Cardiac muscle cell (in vitro differentiated cells and primary cell): ENCODE measurements at regions not wholly inside any gene's neighbourhood (a gene's known extent, or its start where the extent isn't known, plus 50 kb on each side); places are given as distances from the start of the nearest gene placed in this dataset.

ENCODE experiments used
- DNase-seq, 2 donors: peaks; one replicate each; pipeline versions ENCODE4 v3.0.0 to v3.0.0-alpha.2; 2010 to 2017; ENCODE audit warnings: low read depth in 1 of 2, low spot score in 1 of 2
- H3K27ac ChIP-seq: fragments of 200-600 bp; sonication (generic); 2 replicates; pipeline ENCODE4 v1.5.1; 2016
- H3K27me3 ChIP-seq: fragments of 200-600 bp; sonication (generic); 2 replicates; pipeline ENCODE4 v1.6.0; 2016; ENCODE audit warnings: control low read depth
- H3K36me3 ChIP-seq: fragments of 200-600 bp; sonication (generic); 2 replicates; pipeline ENCODE4 v1.5.1; 2016; ENCODE audit warnings: control low read depth
- H3K4me1 ChIP-seq: fragments of 200-600 bp; sonication (generic); 2 replicates; pipeline ENCODE4 v1.8.1; 2017; ENCODE audit warnings: low read depth, mild to moderate bottlenecking, mixed run types
- H3K4me3 ChIP-seq: fragments of 200-600 bp; sonication (generic); 2 replicates; pipeline ENCODE4 v1.5.1; 2016; ENCODE audit warnings: mild to moderate bottlenecking
- H3K9me3 ChIP-seq: fragments of 200-600 bp; sonication (generic); 2 replicates; pipeline ENCODE4 v1.5.1; 2017; ENCODE audit warnings: low read depth, mild to moderate bottlenecking, control low read depth
- CTCF ChIP-seq: IDR thresholded peaks from 2 replicates; pipeline ENCODE4 v1.5.1; 2012; ENCODE audit warnings: low read depth, mild to moderate bottlenecking, low read length

GRCh38 chr14:98578204-98578603 lies 693.8 kb downstream of the BCL11B start:
- Histone ChIP-seq H3K9me3 (no peaks in the 10 kb centered on the region), H3K36me3 (no peaks in the 10 kb centered on the region), H3K27ac (no peak overlapping the region), H3K4me1 (no peaks in the 10 kb centered on the region), H3K4me3 (no peak overlapping the region), H3K27me3 (no peaks in the 10 kb centered on the region)
- no peak for TF ChIP-seq CTCF
- no peak for DNase-seq

GRCh38 chr14:98579140-98579539 lies 692.9 kb downstream of the BCL11B start:
- no peaks in the 10 kb centered on the region for H3K27me3 ChIP-seq
- H3K36me3 ChIP-seq, result no peaks in the 10 kb centered on the region
- H3K9me3 ChIP-seq, result no peaks in the 10 kb centered on the region
- no peak overlapping the region for H3K27ac ChIP-seq
- DNase-seq, result no peak
- TF ChIP-seq CTCF, result no peak
- H3K4me1 ChIP-seq, result no peaks in the 10 kb centered on the region
- no peak overlapping the region for H3K4me3 ChIP-seq

GRCh38 chr14:98580131-98580678 lies 691.8 kb downstream of the BCL11B start:
- peak in 1 of 2 donors; percentile 66 for DNase-seq
- no peaks in the 10 kb centered on the region for H3K27me3 ChIP-seq
- H3K9me3 ChIP-seq, result no peaks in the 10 kb centered on the region
- no peak overlapping the region for H3K4me3 ChIP-seq
- H3K36me3 ChIP-seq, result no peaks in the 10 kb centered on the region
- no peak for TF ChIP-seq CTCF
- H3K27ac ChIP-seq, result no peak overlapping the region
- H3K4me1 ChIP-seq, result no peaks in the 10 kb centered on the region

GRCh38 chr14:98582276-98582675 lies 689.7 kb downstream of the BCL11B start:
- Histone ChIP-seq H3K27me3 (no peaks in the 10 kb centered on the region), H3K36me3 (no peaks in the 10 kb centered on the region), H3K9me3 (no peaks in the 10 kb centered on the region), H3K4me3 (no peak overlapping the region), H3K4me1 (no peaks in the 10 kb centered on the region), H3K27ac (no peak overlapping the region)
- no peak for DNase-seq
- no peak for TF ChIP-seq CTCF

- Histone ChIP-seq H3K27ac (no peak overlapping the region), H3K27me3 (no peaks in the 10 kb centered on the region), H3K4me3 (no peak overlapping the region), H3K4me1 (no peaks in the 10 kb centered on the region), H3K9me3 (no peaks in the 10 kb centered on the region), H3K36me3 (no peaks in the 10 kb centered on the region)
- DNase-seq, result no peak
- TF ChIP-seq CTCF, result no peak
Observed at GRCh38 chr14:98591161-98591560, 680.8 kb downstream of the BCL11B start.
